ENCODE measurements at regions not wholly inside any gene's neighbourhood (a gene's known extent, or its start where the extent isn't known, plus 50 kb on each side); places are given as distances from the start of the nearest gene placed in this dataset.
"Not testable (repeated sequence)": the region's sequence is repeated elsewhere in the genome, so short reads cannot be mapped to it uniquely, and the experiment has no call there.

- TF ChIP-seq POLR2AphosphoS5 (IDR thresholded peaks at IDR 0.05) (no peak), EP300 (IDR thresholded peaks at IDR 0.05) (no peak), POLR2A (IDR thresholded peaks at IDR 0.05) (no peak), CTCF (IDR thresholded peaks at IDR 0.05) (no peak)
- no peak overlapping the region for H3K4me3 ChIP-seq
- WGBS, 2 donors = 67 to 92% methylated on average over 2 of the region's 2 CpGs
- DNase-seq = no peak
- no peaks in the 10 kb centered on the region for H3K9me3 ChIP-seq
- H3K4me1 ChIP-seq = peaks cover 0 to 5% (median 0%) of the 10 kb centered on the region in 4 donors
- H3K27ac ChIP-seq = no peak overlapping the region
- no peaks in the 10 kb centered on the region for H3K36me3 ChIP-seq
- H3K27me3 ChIP-seq = no peaks in the 10 kb centered on the region
- intact Hi-C loops (cut with DNase I) = no loop called here
These were observed 112.4 kb upstream of the VANGL1 start for GRCh38 chr1:115529216-115529897.

GRCh38 chr1:115528336-115528735 lies 113.4 kb upstream of the VANGL1 start:
- H3K27me3 ChIP-seq; intact Hi-C loops (cut with DNase I); H3K27ac ChIP-seq; H3K4me3 ChIP-seq; H3K36me3 ChIP-seq; H3K9me3 ChIP-seq; H3K4me1 ChIP-seq; DNase-seq: not testable (repeated sequence)
- WGBS, 2 donors = 70 to 79% methylated on average over 3 of the region's 3 CpGs

DNA sequence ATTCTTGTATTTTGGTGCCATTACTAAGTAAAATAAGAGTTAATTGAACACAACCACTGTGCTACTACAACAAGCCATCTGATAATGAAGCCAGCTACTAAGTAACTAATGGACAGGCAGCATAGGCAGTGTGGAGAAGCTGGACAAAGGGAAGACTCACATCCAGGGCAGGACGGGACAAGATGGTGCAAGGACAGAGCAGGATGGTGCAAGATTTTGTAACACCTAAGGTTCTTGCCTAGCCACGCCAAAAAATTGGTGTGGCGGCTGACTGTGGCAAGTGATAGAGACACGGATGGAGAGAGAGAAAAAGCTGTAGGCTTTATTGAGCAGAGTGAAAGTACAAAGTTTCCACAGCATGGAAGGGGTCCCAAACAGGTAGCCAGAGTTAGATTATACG lies 114.0 kb upstream of the VANGL1 start:
- Histone ChIP-seq H3K4me1 (peaks cover 0 to under 1% (median 0%) of the 10 kb centered on the region in 4 donors), H3K27me3 (no peaks in the 10 kb centered on the region), H3K27ac (no peak overlapping the region), H3K4me3 (no peak overlapping the region), H3K9me3 (no peaks in the 10 kb centered on the region), H3K36me3 (no peaks in the 10 kb centered on the region)
- WGBS, 2 donors = 81 to 94% methylated on average over 5 of the region's 5 CpGs
- DNase-seq = no peak
- intact Hi-C loops (cut with DNase I) = no loop called here
- TF ChIP-seq POLR2AphosphoS5 (IDR thresholded peaks at IDR 0.05) (no peak), POLR2A (IDR thresholded peaks at IDR 0.05) (no peak), EP300 (IDR thresholded peaks at IDR 0.05) (no peak), CTCF (IDR thresholded peaks at IDR 0.05) (no peak)

GRCh38 chr1:115526900-115527299 lies 114.9 kb upstream of the VANGL1 start:
- Histone ChIP-seq H3K27me3 (no peaks in the 10 kb centered on the region), H3K27ac (no peak overlapping the region), H3K4me1 (no peaks in the 10 kb centered on the region), H3K4me3 (no peak overlapping the region), H3K36me3 (no peaks in the 10 kb centered on the region), H3K9me3 (no peaks in the 10 kb centered on the region)
- no peak for DNase-seq
- intact Hi-C loops (cut with DNase I) = no loop called here
- TF ChIP-seq EP300 (IDR thresholded peaks at IDR 0.05) (no peak), CTCF (IDR thresholded peaks at IDR 0.05) (no peak), POLR2A (IDR thresholded peaks at IDR 0.05) (no peak), POLR2AphosphoS5 (IDR thresholded peaks at IDR 0.05) (no peak)

DNA sequence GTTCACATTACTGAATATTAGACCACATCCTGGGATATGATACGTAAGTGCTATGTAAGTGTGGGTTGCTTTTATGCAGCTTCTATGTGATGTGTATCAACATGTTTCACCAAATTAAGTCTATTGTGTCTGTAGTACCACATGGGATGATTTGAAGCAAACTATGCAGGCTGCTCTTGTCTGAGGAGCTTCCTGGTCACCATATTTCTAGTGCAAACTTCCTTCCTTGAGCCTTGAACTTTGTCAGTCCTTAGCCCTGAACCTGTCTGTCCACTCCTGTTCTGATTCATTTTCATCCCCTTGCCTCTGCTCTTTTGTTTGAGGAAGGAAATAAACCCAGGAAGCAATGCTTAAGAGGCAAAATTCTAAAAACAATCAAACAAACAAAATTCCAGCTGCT lies 117.5 kb upstream of the VANGL1 start:
- no peak for TF ChIP-seq POLR2AphosphoS5 (IDR thresholded peaks at IDR 0.05)
- TF ChIP-seq EP300 (IDR thresholded peaks at IDR 0.05) = no peak
- TF ChIP-seq POLR2A (IDR thresholded peaks at IDR 0.05) = no peak
- TF ChIP-seq CTCF (IDR thresholded peaks at IDR 0.05) = no peak
- no peak for DNase-seq
- H3K9me3 ChIP-seq = no peaks in the 10 kb centered on the region
- H3K4me1 ChIP-seq = no peaks in the 10 kb centered on the region
- 86 to 95% methylated on average over 1 of the region's 1 CpG for WGBS, 2 donors
- H3K27me3 ChIP-seq = no peaks in the 10 kb centered on the region
- no peaks in the 10 kb centered on the region for H3K36me3 ChIP-seq
- intact Hi-C loops (cut with DNase I) = no loop called here
- H3K27ac ChIP-seq = no peak overlapping the region
- H3K4me3 ChIP-seq = no peak overlapping the region
